Sciatic nerve (tissue), 2 donors: ENCODE measurements at regions not wholly inside any gene's neighbourhood (a gene's known extent, or its start where the extent isn't known, plus 50 kb on each side); places are given as distances from the start of the nearest gene placed in this dataset.

Experiments
- ATAC-seq: fragments of 200-7000 bp; cut with Tn5 transposase; one replicate; pipeline ENCODE4 v1.9.1; 2020; ENCODE audit warnings: mild to moderate bottlenecking, moderate library complexity
- DNase-seq: peaks from one replicate; pipeline ENCODE4 v3.0.0-alpha.2; 2020; ENCODE audit warnings: low spot score
- intact Hi-C: fragments of 100-400 bp; cut with DNase I; formaldehyde crosslinking; loops from one replicate; pipeline ENCODE4 v1.14.2; 2022
- donor health status: DM: no; HTN: no; CAD: no.
- donor health status: DM: no; HTN: no; CAD: no.

- DNase-seq (no peak), ATAC-seq (no peak)
- intact Hi-C loops = no loop called here
These were observed 79.0 kb downstream of the TMEM18 start for GRCh38 chr2:598058-598802.

GRCh38 chr2:595831-596592, 81.2 kb downstream of the TMEM18 start:
- DNase-seq (no peak), ATAC-seq (no peak)
- intact Hi-C loops = no loop called here

- DNase-seq (no peak), ATAC-seq (no peak)
- intact Hi-C loops = no loop called here
These were observed 81.9 kb downstream of the TMEM18 start for GRCh38 chr2:595141-595815.

- ATAC-seq = no peak
- intact Hi-C loops = no loop called here
- no peak for DNase-seq
These were observed 82.8 kb downstream of the TMEM18 start for GRCh38 chr2:594297-594949.

- intact Hi-C loops = no loop called here
- DNase-seq (no peak), ATAC-seq (no peak)
These were observed 83.7 kb downstream of the TMEM18 start for GRCh38 chr2:593356-594026.

- intact Hi-C loops = no loop called here
- DNase-seq (no peak), ATAC-seq (no peak)
These were observed 84.5 kb downstream of the TMEM18 start for GRCh38 chr2:592737-593136.

- intact Hi-C loops = no loop called here
- ATAC-seq (no peak), DNase-seq (no peak)
These were observed 86.7 kb downstream of the TMEM18 start for GRCh38 chr2:590214-591175.

GRCh38 chr2:589281-590130, 87.7 kb downstream of the TMEM18 start:
- intact Hi-C loops = no loop called here
- DNase-seq = no peak
- ATAC-seq = no peak

GRCh38 chr2:588074-588645, 89.0 kb downstream of the TMEM18 start:
- intact Hi-C loops = no loop called here
- ATAC-seq (peak; percentile 17), DNase-seq (no peak)

- intact Hi-C loops = no loop called here
- ATAC-seq = peak; percentile 24
- no peak for DNase-seq
These were observed 89.9 kb downstream of the TMEM18 start for GRCh38 chr2:587087-587960.

- ATAC-seq (peak; percentile 61), DNase-seq (no peak)
- intact Hi-C loops = no loop called here
These were observed 90.5 kb downstream of the TMEM18 start for GRCh38 chr2:586641-587076.

GRCh38 chr2:584863-585823, 92.1 kb downstream of the TMEM18 start:
- ATAC-seq (no peak), DNase-seq (no peak)
- intact Hi-C loops = no loop called here

GRCh38 chr2:583666-584065, 93.5 kb downstream of the TMEM18 start:
- intact Hi-C loops = no loop called here

GRCh38 chr2:582792-583528, 94.2 kb downstream of the TMEM18 start:
- intact Hi-C loops = no loop called here
- no peak for ATAC-seq

More at GRCh38 chr2:583666-584065, 93.5 kb downstream of the TMEM18 start:
- DNase-seq (no peak), ATAC-seq (no peak)

More at GRCh38 chr2:582792-583528, 94.2 kb downstream of the TMEM18 start:
- no peak for DNase-seq
